ENCODE measurements at regions not wholly inside any gene's neighbourhood (a gene's known extent, or its start where the extent isn't known, plus 50 kb on each side); places are given as distances from the start of the nearest gene placed in this dataset.

- Histone ChIP-seq H2BK15ac (replicated peaks; ENCODE audit: low read depth) (no peak overlapping the region), H3K79me1 (ENCODE audit: low read length) (no peaks in the 10 kb centered on the region), H2BK120ac (ENCODE audit: low read depth, low read length) (no peak overlapping the region), H3K79me2 (ENCODE audit: control insufficient read depth, insufficient read depth, low read length) (no peaks in the 10 kb centered on the region), H4K8ac (ENCODE audit: low read depth, low read length) (no peak overlapping the region), H3K27me3 (ENCODE audit: insufficient read depth, low read length, poor library complexity) (no peaks in the 10 kb centered on the region), H3K9ac (ENCODE audit: low read length) (no peak overlapping the region), H3K4me2 (ENCODE audit: low read length) (no peak overlapping the region), H3K4me3 (ENCODE audit: low read length) (no peak overlapping the region), H3K27ac (ENCODE audit: low read depth, low read length) (no peak overlapping the region), H3K23ac (ENCODE audit: low read length) (no peak overlapping the region), H2BK5ac (ENCODE audit: low read length) (no peak overlapping the region), H4K5ac (ENCODE audit: low read length) (no peak overlapping the region), H3K36me3 (ENCODE audit: control insufficient read depth, insufficient read depth, low read length) (no peaks in the 10 kb centered on the region), H3K4ac (ENCODE audit: low read depth, low read length) (no peak overlapping the region), H3K4me1 (ENCODE audit: control insufficient read depth, low read depth, low read length) (no peaks in the 10 kb centered on the region), H3K18ac (ENCODE audit: low read length) (no peak overlapping the region), H2AK5ac (ENCODE audit: low read length) (no peak overlapping the region), H3K56ac (ENCODE audit: low read length) (no peak overlapping the region)
- no CpG with 5 or more reads among the region's 4 CpGs for WGBS (ENCODE audit: extremely low coverage, insufficient coverage, low lambda C conversion rate)
- DNase-seq: no peak
These were observed 532.1 kb downstream of the SOX11 start for GRCh38 chr2:6224267-6224666.

DNA sequence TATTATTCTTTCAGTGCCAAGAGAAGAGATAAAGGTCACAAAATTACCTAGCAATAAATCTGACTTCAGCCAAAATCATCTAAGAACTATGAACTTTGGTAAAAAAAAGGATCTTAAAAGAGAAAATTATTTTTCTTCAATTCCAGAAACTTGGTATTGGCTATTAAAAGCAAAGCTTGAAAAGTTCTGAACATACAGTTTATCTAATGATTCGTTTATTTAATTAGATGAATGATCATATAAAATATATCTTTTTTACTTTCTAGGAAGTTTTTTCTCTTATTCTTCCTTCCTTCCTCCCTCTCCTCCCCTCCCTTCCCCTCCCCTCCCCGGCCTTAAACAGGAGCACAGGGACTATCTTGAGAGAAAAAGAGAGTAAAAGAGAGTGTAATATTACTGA lies 536.1 kb downstream of the SOX11 start:
- Histone ChIP-seq H3K23ac (ENCODE audit: low read length) (no peak overlapping the region), H3K9ac (ENCODE audit: low read length) (no peak overlapping the region), H2BK120ac (ENCODE audit: low read depth, low read length) (no peak overlapping the region), H3K18ac (ENCODE audit: low read length) (no peak overlapping the region), H2BK15ac (replicated peaks; ENCODE audit: low read depth) (no peak overlapping the region), H3K79me1 (ENCODE audit: low read length) (no peaks in the 10 kb centered on the region), H4K8ac (ENCODE audit: low read depth, low read length) (no peak overlapping the region), H3K36me3 (ENCODE audit: control insufficient read depth, insufficient read depth, low read length) (no peaks in the 10 kb centered on the region), H3K56ac (ENCODE audit: low read length) (no peak overlapping the region), H3K4ac (ENCODE audit: low read depth, low read length) (no peak overlapping the region), H3K27me3 (ENCODE audit: insufficient read depth, low read length, poor library complexity) (no peaks in the 10 kb centered on the region), H2BK5ac (ENCODE audit: low read length) (no peak overlapping the region), H3K27ac (ENCODE audit: low read depth, low read length) (no peak overlapping the region), H2AK5ac (ENCODE audit: low read length) (no peak overlapping the region), H3K79me2 (ENCODE audit: control insufficient read depth, insufficient read depth, low read length) (no peaks in the 10 kb centered on the region), H3K4me1 (ENCODE audit: control insufficient read depth, low read depth, low read length) (no peaks in the 10 kb centered on the region), H3K4me2 (ENCODE audit: low read length) (no peak overlapping the region), H3K4me3 (ENCODE audit: low read length) (no peak overlapping the region), H4K5ac (ENCODE audit: low read length) (no peak overlapping the region)
- no peak for DNase-seq
- WGBS (ENCODE audit: extremely low coverage, insufficient coverage, low lambda C conversion rate): no CpG with 5 or more reads among the region's 2 CpGs

DNA sequence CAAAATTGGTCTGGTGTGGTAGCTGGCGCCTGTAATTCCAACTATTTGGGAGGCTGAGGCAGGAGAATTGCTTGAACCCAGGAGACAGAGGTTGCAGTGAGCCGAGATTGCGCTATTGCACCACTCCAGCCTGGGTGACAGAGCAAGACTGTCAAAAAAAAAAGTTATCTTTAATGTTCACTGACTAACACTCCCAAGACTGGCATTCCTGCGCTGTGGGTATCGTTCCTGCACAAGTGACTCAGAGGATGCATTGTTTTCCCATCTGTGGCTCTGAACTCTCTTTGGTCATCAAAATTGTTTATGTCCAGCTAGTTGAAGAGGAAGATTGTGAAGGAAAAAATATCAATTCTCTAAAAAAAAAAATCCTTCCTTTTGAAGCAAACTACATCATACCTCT lies 539.0 kb downstream of the SOX11 start:
- no peak overlapping the region for H3K9ac ChIP-seq (ENCODE audit: low read length)
- H2BK15ac ChIP-seq (replicated peaks; ENCODE audit: low read depth): no peak overlapping the region
- H3K4me1 ChIP-seq (ENCODE audit: control insufficient read depth, low read depth, low read length): no peaks in the 10 kb centered on the region
- no peak overlapping the region for H2AK5ac ChIP-seq (ENCODE audit: low read length)
- WGBS (ENCODE audit: extremely low coverage, insufficient coverage, low lambda C conversion rate): no CpG with 5 or more reads among the region's 5 CpGs
- no peak overlapping the region for H2BK5ac ChIP-seq (ENCODE audit: low read length)
- H3K4me3 ChIP-seq (ENCODE audit: low read length): no peak overlapping the region
- H3K79me1 ChIP-seq (ENCODE audit: low read length): no peaks in the 10 kb centered on the region
- no peak overlapping the region for H4K5ac ChIP-seq (ENCODE audit: low read length)
- H3K27me3 ChIP-seq (ENCODE audit: insufficient read depth, low read length, poor library complexity): no peaks in the 10 kb centered on the region
- no peak overlapping the region for H3K4me2 ChIP-seq (ENCODE audit: low read length)
- no peak overlapping the region for H4K8ac ChIP-seq (ENCODE audit: low read depth, low read length)
- H3K18ac ChIP-seq (ENCODE audit: low read length): no peak overlapping the region
- H3K56ac ChIP-seq (ENCODE audit: low read length): no peak overlapping the region
- no peak for DNase-seq
- no peak overlapping the region for H2BK120ac ChIP-seq (ENCODE audit: low read depth, low read length)
- H3K4ac ChIP-seq (ENCODE audit: low read depth, low read length): no peak overlapping the region
- H3K23ac ChIP-seq (ENCODE audit: low read length): no peak overlapping the region
- no peaks in the 10 kb centered on the region for H3K36me3 ChIP-seq (ENCODE audit: control insufficient read depth, insufficient read depth, low read length)
- H3K79me2 ChIP-seq (ENCODE audit: control insufficient read depth, insufficient read depth, low read length): no peaks in the 10 kb centered on the region
- no peak overlapping the region for H3K27ac ChIP-seq (ENCODE audit: low read depth, low read length)

DNA sequence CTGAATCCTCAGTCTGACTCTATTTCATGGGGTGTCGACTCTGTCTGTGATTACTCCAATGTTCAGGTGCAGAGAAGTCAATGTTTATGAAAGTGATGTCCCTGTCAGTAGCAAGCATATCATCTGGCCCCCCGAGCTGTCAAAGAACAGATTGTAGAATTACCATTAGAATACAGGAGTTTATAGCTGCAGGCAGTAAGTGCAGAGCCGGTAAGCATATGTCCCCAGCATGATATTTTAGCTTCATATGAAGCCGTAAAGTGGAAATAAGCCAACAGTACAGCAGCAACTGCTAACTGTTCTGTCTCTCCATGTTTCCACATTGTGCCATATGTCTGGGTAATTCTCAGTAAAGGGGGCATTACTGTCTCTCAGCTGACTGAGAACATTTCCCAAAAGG lies 541.8 kb downstream of the SOX11 start:
- DNase-seq: no peak
- H3K27me3 ChIP-seq (ENCODE audit: insufficient read depth, low read length, poor library complexity): no peaks in the 10 kb centered on the region
- H2AK5ac ChIP-seq (ENCODE audit: low read length): no peak overlapping the region
- H3K4me1 ChIP-seq (ENCODE audit: control insufficient read depth, low read depth, low read length): no peaks in the 10 kb centered on the region
- no peak overlapping the region for H4K5ac ChIP-seq (ENCODE audit: low read length)
- no peak overlapping the region for H3K18ac ChIP-seq (ENCODE audit: low read length)
- no peak overlapping the region for H3K23ac ChIP-seq (ENCODE audit: low read length)
- H3K27ac ChIP-seq (ENCODE audit: low read depth, low read length): no peak overlapping the region
- no peak overlapping the region for H2BK120ac ChIP-seq (ENCODE audit: low read depth, low read length)
- H3K4me2 ChIP-seq (ENCODE audit: low read length): no peak overlapping the region
- no peak overlapping the region for H2BK15ac ChIP-seq (replicated peaks; ENCODE audit: low read depth)
- H3K56ac ChIP-seq (ENCODE audit: low read length): no peak overlapping the region
- H3K4ac ChIP-seq (ENCODE audit: low read depth, low read length): no peak overlapping the region
- H4K8ac ChIP-seq (ENCODE audit: low read depth, low read length): no peak overlapping the region
- no peak overlapping the region for H3K9ac ChIP-seq (ENCODE audit: low read length)
- no peaks in the 10 kb centered on the region for H3K79me1 ChIP-seq (ENCODE audit: low read length)
- H3K36me3 ChIP-seq (ENCODE audit: control insufficient read depth, insufficient read depth, low read length): no peaks in the 10 kb centered on the region
- no CpG with 5 or more reads among the region's 4 CpGs for WGBS (ENCODE audit: extremely low coverage, insufficient coverage, low lambda C conversion rate)
- H2BK5ac ChIP-seq (ENCODE audit: low read length): no peak overlapping the region
- no peak overlapping the region for H3K4me3 ChIP-seq (ENCODE audit: low read length)
- no peaks in the 10 kb centered on the region for H3K79me2 ChIP-seq (ENCODE audit: control insufficient read depth, insufficient read depth, low read length)

DNA sequence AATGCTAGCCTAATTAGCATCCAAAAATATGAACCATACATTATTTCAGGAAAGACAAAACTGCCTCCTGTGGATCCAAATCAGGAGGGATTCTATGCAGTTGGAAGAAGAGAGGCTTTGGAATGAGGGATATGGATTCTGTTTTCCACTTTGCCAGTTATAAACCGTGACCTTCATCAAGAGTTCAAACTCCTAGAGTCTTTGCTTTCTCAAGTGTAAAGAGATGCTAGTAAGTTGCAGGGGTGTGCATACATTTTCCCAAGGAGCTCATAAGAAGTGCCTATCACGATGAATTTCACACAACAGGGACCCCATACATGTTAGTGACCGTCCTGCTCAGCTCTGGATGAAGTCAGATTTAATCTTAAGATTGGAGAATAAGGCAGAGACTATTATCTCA lies 542.5 kb downstream of the SOX11 start:
- H3K56ac ChIP-seq (ENCODE audit: low read length): no peak overlapping the region
- no peaks in the 10 kb centered on the region for H3K79me1 ChIP-seq (ENCODE audit: low read length)
- H3K4ac ChIP-seq (ENCODE audit: low read depth, low read length): no peak overlapping the region
- H2BK120ac ChIP-seq (ENCODE audit: low read depth, low read length): no peak overlapping the region
- no peak overlapping the region for H2BK15ac ChIP-seq (replicated peaks; ENCODE audit: low read depth)
- no peak overlapping the region for H2BK5ac ChIP-seq (ENCODE audit: low read length)
- no peak overlapping the region for H3K4me3 ChIP-seq (ENCODE audit: low read length)
- H3K23ac ChIP-seq (ENCODE audit: low read length): no peak overlapping the region
- H3K36me3 ChIP-seq (ENCODE audit: control insufficient read depth, insufficient read depth, low read length): no peaks in the 10 kb centered on the region
- H3K79me2 ChIP-seq (ENCODE audit: control insufficient read depth, insufficient read depth, low read length): no peaks in the 10 kb centered on the region
- H3K4me2 ChIP-seq (ENCODE audit: low read length): no peak overlapping the region
- H2AK5ac ChIP-seq (ENCODE audit: low read length): no peak overlapping the region
- H3K4me1 ChIP-seq (ENCODE audit: control insufficient read depth, low read depth, low read length): no peaks in the 10 kb centered on the region
- no peak overlapping the region for H4K5ac ChIP-seq (ENCODE audit: low read length)
- H3K9ac ChIP-seq (ENCODE audit: low read length): no peak overlapping the region
- H3K27ac ChIP-seq (ENCODE audit: low read depth, low read length): no peak overlapping the region
- DNase-seq: no peak
- H3K27me3 ChIP-seq (ENCODE audit: insufficient read depth, low read length, poor library complexity): no peaks in the 10 kb centered on the region
- H3K18ac ChIP-seq (ENCODE audit: low read length): no peak overlapping the region
- no CpG with 5 or more reads among the region's 3 CpGs for whole genome bisulfite sequencing (ENCODE audit: extremely low coverage, insufficient coverage, low lambda C conversion rate)
- no peak overlapping the region for H4K8ac ChIP-seq (ENCODE audit: low read depth, low read length)

GRCh38 chr2:6236317-6236716 lies 544.1 kb downstream of the SOX11 start:
- no peak overlapping the region for H3K9ac ChIP-seq (ENCODE audit: low read length)

More at GRCh38 chr2:6236317-6236716, 544.1 kb downstream of the SOX11 start:
- H4K5ac ChIP-seq (ENCODE audit: low read length): no peak overlapping the region
- H2BK15ac ChIP-seq (replicated peaks; ENCODE audit: low read depth): no peak overlapping the region
- no peaks in the 10 kb centered on the region for H3K79me2 ChIP-seq (ENCODE audit: control insufficient read depth, insufficient read depth, low read length)
- no peaks in the 10 kb centered on the region for H3K27me3 ChIP-seq (ENCODE audit: insufficient read depth, low read length, poor library complexity)
- H2BK120ac ChIP-seq (ENCODE audit: low read depth, low read length): no peak overlapping the region
- H2AK5ac ChIP-seq (ENCODE audit: low read length): no peak overlapping the region
- DNase-seq: no peak
- no peak overlapping the region for H3K56ac ChIP-seq (ENCODE audit: low read length)
- H4K8ac ChIP-seq (ENCODE audit: low read depth, low read length): no peak overlapping the region
- H3K4me2 ChIP-seq (ENCODE audit: low read length): no peak overlapping the region
- no peaks in the 10 kb centered on the region for H3K36me3 ChIP-seq (ENCODE audit: control insufficient read depth, insufficient read depth, low read length)
- H3K79me1 ChIP-seq (ENCODE audit: low read length): no peaks in the 10 kb centered on the region
- WGBS (ENCODE audit: extremely low coverage, insufficient coverage, low lambda C conversion rate): no CpG with 5 or more reads among the region's 5 CpGs
- H3K4ac ChIP-seq (ENCODE audit: low read depth, low read length): no peak overlapping the region
- H3K23ac ChIP-seq (ENCODE audit: low read length): no peak overlapping the region
- no peak overlapping the region for H3K18ac ChIP-seq (ENCODE audit: low read length)
- no peak overlapping the region for H2BK5ac ChIP-seq (ENCODE audit: low read length)
- no peak overlapping the region for H3K4me3 ChIP-seq (ENCODE audit: low read length)
- H3K4me1 ChIP-seq (ENCODE audit: control insufficient read depth, low read depth, low read length): no peaks in the 10 kb centered on the region
- H3K27ac ChIP-seq (ENCODE audit: low read depth, low read length): no peak overlapping the region

All from mesendoderm (in vitro differentiated cells).